Caki2 (cell line): ENCODE measurements at regions not wholly inside any gene's neighbourhood (a gene's known extent, or its start where the extent isn't known, plus 50 kb on each side); places are given as distances from the start of the nearest gene placed in this dataset.

Experiments used
- DNase-seq: peaks from one replicate; pipeline ENCODE4 v3.0.0-alpha.2; 2015; ENCODE audit warnings: low read depth
- in situ Hi-C: cut with HindIII; loops from 2 replicates; pipeline ENCODE4 v1.10.0; 2016; ENCODE audit warnings: low sequenced_read_pairs, low pct_unique_long_range_greater_than_20kb, mixed read lengths

DNA sequence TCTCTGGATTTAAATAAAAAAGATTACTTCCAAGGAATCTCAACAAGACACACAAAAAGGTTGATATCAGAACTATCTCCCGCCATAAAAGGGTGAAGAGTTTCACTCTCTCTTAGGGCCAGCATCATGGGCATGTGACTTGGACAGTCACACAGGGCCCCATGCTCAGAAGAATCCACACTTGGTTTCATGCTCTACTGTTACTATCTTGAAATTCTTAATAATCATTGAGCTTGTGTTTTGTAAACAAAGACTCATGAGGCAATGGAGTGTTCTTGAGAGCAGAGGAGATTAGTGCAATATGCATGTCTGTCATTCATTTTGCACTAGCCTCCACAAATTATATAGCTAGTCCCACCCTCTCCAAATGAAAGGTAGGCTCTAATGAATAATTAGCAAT, 58.4 kb downstream of the HMHB1 start:
- no peak for DNase-seq
- in situ Hi-C loops: no loop called here

DNA sequence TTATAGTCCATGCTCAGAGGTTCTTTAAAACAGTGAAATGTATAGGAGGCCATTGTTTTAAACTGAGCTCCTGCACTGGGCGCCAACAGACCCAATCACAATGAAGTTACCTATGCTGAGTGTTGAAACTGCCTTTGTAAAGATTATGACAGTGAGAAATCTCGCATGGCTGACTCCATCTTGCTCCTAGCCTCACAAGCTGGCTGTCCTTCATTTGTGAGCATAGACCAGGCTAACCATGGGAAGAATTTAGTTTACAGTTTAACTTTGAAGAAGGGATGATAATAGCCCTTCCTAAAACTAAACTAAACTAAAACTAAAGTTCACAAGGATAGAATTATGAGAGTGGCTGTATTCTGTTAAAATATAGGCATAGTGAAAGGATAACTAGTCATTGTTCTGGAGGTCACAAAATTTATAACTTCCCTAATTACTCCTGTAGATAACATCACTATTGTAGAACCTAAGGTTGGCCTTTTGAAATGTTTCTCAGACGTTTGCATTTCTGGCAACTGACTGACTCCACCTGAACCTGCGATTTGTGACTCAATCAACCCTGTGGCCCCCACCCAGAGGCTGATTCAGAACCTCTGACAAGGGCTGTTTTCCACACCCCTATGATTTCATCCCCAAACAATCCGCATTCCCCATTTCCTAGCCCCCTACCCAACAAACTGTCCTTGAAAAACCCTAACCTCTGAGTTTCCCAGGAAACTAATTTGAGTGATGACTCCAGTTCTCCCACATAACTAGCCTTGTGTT, 59.1 kb downstream of the HMHB1 start:
- in situ Hi-C loops: no loop called here
- DNase-seq: peak; percentile 79

- in situ Hi-C loops: no loop called here
- no peak for DNase-seq
Observed at GRCh38 chr5:143871672-143872071, 59.7 kb downstream of the HMHB1 start.

DNA sequence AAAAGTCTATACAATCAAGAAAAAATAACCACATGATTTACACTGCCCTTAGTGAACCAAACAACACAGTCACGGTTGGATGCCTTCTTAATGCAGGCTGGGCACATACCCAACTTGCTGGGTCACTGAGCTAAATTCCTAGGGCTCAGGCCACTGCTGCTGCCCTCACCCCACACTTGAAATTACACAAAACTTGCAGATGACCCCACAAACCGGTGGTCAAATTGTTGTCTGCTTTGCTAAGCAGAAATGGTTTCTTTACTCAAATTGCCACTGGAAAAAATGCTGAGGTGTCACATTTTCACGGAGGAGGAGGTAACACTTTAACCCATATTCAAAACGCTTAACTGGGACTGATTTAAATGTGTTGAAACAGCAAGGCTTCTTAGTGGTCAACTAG, 62.4 kb downstream of the HMHB1 start:
- in situ Hi-C loops: no loop called here
- peak; percentile 79 for DNase-seq

DNA sequence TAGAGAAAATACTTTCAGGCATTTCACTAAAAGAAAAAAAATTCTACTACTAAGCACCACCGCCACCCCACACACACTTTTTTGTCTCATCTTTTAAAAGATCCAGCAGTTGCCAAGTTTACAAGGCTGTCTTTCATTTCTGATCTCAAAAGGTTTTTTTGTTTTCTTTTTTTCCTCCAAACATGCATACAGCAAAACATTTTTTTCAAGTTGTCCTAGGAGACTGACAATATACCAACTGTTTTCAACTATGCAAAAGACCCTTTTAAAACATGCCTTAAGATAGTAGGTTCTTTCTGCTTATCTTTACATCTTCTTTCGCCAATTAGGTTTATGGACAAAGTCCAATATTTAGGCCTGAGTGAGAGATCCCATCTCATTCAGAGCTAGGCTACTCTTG, 65.2 kb downstream of the HMHB1 start:
- in situ Hi-C loops: no loop called here
- DNase-seq: no peak

- in situ Hi-C loops: no loop called here
- DNase-seq: no peak
Observed at GRCh38 chr5:143878430-143878829, 66.5 kb downstream of the HMHB1 start.

- no peak for DNase-seq
- in situ Hi-C loops: no loop called here
Observed at GRCh38 chr5:143879646-143880045, 67.7 kb downstream of the HMHB1 start.

DNA sequence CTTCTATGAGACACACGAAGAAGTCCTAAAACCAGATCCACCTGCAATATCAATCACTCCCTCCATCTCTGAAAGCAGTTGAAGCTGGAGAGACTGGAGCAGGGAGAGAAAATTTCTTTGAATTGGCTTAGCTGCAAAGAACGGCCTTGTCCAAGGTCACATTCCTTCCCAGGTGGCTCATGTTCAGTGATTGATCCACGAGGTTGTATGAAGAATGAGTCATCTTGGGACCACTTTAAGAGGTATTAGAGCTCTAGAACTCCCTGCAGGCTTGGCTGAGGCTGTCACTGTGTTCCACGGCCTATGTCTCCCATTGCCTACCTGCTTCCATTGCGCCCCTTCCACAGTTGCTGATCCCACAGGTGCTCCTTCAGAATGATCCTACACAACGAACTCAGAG, 68.2 kb downstream of the HMHB1 start:
- DNase-seq: no peak
- in situ Hi-C loops: no loop called here

DNA sequence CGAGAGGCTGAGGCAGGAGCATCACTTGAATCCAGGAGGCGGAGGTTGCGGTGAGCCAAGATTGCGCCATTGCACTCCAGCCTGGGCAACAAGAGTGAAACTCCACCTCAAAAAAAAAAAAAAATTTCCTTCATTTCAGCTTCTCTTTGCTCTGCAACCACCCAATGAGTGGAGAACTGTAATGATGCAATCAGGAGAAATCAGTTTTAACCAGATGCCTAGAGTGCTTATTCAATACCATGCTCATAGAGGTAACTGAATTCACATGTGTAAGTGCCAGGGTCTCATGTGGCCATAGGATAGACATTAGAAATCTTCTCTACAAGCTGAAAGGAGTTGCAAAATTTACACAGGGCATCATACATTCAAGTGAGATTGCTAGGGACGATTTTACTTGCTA, 70.6 kb downstream of the HMHB1 start:
- DNase-seq: no peak
- in situ Hi-C loops: no loop called here

DNA sequence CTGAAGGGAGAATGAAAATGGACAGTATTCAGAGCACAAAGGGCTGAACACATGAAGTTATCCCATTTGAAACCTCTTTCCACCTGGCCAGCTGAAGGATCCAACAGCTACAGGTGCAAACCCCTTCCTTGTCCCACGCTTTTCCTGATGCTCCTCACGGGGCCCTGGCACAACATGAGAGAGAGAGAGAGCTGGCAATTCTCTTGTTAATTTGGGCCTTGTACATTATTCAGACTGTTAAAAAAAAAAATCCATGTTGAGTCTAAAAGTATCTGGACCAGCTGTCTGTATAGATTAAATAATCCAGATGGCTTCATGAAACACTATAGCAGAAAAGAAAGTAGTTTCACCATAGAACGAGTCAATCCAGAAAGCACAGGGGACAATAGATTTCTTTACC, 74.1 kb downstream of the HMHB1 start:
- in situ Hi-C loops: no loop called here
- DNase-seq: no peak

DNA sequence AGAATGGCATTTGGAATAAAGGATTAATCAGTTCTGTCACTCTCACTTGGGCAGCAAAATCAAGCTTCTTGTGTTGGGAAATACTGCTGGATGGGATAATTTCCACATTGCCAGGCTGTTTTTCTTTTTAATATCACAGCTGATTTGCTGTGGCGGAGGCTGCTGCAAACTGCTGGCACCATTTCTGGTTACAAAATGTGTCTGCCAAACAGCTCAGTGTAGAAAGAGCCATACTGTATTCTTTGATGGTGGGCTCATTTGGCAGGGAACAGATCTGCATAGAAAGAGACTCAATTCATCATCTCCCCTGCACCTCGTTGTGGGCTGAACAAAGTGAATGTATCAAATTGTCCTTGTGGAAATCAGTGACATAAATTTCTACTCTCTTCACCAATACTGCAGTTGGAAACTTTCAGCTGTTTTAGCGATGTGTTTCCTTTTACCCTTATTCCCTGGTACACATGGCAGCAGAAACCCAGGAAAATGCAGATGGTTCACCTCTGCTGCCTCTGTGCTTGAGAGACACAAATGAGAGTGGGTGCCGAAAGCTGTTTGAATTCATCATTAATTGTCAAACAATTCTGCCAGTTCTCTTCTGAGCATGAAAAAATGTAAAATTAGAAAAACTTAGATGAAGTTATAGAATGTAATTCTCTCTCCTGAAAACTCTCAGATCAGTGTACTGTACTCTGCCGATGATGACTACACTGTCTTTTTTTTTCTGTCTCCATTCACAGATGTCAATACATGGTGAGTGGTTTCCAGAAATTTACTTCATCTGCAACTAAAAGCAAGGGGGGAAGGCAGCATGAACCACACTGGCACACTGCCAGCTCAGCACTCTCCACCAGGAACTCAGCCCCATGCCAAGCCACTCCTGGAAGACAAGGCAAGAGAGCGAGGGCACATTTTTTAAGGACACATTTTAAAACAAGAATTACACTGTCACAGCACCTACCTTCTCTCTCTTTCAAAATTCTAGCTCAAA, 75.0 kb downstream of the HMHB1 start:
- DNase-seq: peak; percentile 33
- in situ Hi-C loops: no loop called here

DNA sequence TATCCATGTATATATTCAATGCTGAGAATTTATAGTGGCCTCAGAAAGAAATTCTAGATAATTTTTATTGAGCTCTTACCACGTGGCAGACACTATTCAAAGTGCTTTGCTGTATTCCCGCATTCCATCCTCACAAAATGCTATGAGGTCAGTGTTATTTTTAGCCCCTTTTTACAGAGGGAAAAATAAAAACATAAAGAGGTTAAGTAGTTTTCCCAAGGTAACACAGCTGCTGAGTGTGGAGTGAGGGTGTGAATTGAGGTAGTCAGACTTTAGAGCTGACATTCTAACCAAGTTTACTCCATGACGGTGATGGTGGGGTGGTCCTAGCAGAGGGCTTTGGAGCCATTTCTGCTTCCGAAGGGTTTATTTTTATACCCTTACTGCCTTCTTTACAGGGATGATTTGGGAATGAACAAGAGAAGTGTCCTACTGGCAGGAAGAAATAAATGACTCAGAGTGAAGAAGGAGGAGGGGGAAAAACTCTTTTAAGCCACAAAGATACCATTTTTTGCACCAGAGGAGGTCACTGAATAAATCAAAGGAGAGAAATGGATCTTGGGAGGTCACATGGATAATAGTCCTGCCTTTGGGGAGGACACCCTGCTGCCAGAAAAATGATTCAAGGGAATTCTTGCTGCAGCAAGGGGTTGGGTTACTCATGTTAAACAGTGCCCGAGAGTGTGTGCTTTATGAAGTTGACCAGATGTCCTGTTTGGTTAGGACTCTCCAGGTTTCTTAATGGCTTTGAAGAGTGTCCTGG, 76.1 kb downstream of the HMHB1 start:
- in situ Hi-C loops: no loop called here
- DNase-seq: peak; percentile 30

DNA sequence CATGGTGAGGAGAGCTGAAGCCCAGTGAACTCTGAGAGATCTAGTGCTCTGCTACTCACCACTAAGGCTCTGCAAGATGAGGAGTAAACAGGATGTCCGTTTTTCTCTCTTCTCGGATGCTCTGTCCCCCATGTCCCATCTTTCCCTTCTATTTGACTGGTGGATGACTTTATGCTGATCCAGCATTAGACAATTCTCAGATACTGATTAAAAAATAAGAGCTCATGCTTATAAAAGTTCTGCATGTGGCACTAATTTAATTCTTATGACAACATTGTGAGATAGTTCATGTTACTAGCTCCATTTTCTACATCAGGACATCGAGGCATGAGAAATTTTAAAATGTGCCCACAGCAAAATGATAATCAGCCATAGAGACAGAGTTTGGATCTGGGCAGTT, 77.0 kb downstream of the HMHB1 start:
- no peak for DNase-seq
- in situ Hi-C loops: no loop called here

- no peak for DNase-seq
- in situ Hi-C loops: no loop called here
Observed at GRCh38 chr5:143889986-143890385, 78.0 kb downstream of the HMHB1 start.

GRCh38 chr5:143890487-143890886, 78.5 kb downstream of the HMHB1 start:
- no peak for DNase-seq
- in situ Hi-C loops: no loop called here

DNA sequence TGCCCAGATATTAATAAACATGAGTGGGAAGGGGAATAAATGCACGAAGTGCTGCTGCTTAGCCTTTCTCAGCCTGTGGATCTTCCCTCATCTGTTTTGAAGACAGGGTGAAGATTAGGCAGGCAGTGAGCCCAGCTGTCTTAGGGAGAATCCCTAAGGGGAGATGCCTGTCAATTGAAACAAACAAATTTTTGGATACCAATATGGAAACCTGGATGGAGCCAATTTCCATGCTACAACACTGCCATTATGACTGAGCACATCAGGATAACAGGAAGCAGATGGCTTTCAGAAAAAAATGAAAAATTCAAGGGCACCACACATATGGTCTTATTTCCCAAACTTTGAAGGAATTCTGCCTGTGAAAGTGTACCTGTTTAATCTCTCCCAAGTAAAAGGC, 80.3 kb downstream of the HMHB1 start:
- in situ Hi-C loops: no loop called here
- no peak for DNase-seq

GRCh38 chr5:143892908-143893307, 80.9 kb downstream of the HMHB1 start:
- no peak for DNase-seq
- in situ Hi-C loops: no loop called here

- DNase-seq: peak; percentile 74
- in situ Hi-C loops: no loop called here
Observed at GRCh38 chr5:143893638-143894037, 81.7 kb downstream of the HMHB1 start.

GRCh38 chr5:143896516-143896915, 84.6 kb downstream of the HMHB1 start:
- DNase-seq: no peak
- in situ Hi-C loops: no loop called here
